ENCODE measurements at regions not wholly inside any gene's neighbourhood (a gene's known extent, or its start where the extent isn't known, plus 50 kb on each side); places are given as distances from the start of the nearest gene placed in this dataset.
A peak's percentile ranks its signal among the peaks of the same experiment; 100 is the strongest.

DNA sequence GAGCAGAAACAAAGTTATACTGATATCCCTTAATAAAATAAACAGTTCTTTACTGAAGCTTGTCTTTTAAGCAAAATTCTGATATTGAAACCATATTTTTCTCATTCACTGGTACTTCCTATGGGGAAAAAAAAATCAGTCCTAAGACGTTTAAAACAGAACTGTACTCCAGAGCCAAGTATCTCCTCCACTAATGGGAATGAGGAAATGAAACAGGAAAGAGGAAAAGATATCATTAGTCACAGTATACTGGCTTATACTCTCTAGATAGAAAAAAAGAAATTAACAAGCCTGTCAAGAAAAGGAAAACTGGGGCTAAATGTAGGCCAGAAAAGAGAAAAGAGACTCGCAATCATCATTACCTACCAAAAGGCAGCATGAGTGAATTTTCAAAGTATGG is 252.7 kb downstream of the CENPC start:
- no peak for DNase-seq (ENCODE audit: unreplicated experiment)
- no peak overlapping the region for H3K4me3 Mint-ChIP-seq (ENCODE audit: unreplicated experiment)
- intact Hi-C loops (cut with micrococcal nuclease): no loop called here
- H3K36me3 Mint-ChIP-seq (ENCODE audit: insufficient read depth, unreplicated experiment): no peaks in the 10 kb centered on the region
- peaks cover 3% of the 10 kb centered on the region for H3K9me3 Mint-ChIP-seq (ENCODE audit: unreplicated experiment)
- POLR2A ChIA-PET: no interaction called here
- H3K27me3 Mint-ChIP-seq (ENCODE audit: insufficient read depth, unreplicated experiment): no peaks in the 10 kb centered on the region
- H3K4me1 Mint-ChIP-seq (ENCODE audit: insufficient read depth, unreplicated experiment): peaks cover 6% of the 10 kb centered on the region
- no peak overlapping the region for H3K27ac Mint-ChIP-seq (ENCODE audit: low read depth, unreplicated experiment)
- no TSS peak for BruUV-seq (replicated peaks)
- TF ChIP-seq, protein P1, sequence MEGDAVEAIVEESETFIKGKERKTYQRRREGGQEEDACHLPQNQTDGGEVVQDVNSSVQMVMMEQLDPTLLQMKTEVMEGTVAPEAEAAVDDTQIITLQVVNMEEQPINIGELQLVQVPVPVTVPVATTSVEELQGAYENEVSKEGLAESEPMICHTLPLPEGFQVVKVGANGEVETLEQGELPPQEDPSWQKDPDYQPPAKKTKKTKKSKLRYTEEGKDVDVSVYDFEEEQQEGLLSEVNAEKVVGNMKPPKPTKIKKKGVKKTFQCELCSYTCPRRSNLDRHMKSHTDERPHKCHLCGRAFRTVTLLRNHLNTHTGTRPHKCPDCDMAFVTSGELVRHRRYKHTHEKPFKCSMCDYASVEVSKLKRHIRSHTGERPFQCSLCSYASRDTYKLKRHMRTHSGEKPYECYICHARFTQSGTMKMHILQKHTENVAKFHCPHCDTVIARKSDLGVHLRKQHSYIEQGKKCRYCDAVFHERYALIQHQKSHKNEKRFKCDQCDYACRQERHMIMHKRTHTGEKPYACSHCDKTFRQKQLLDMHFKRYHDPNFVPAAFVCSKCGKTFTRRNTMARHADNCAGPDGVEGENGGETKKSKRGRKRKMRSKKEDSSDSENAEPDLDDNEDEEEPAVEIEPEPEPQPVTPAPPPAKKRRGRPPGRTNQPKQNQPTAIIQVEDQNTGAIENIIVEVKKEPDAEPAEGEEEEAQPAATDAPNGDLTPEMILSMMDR (IDR thresholded peaks at IDR 0.05; ENCODE audit: unreplicated experiment): no peak
- CTCF ChIA-PET: no interaction called here

DNA sequence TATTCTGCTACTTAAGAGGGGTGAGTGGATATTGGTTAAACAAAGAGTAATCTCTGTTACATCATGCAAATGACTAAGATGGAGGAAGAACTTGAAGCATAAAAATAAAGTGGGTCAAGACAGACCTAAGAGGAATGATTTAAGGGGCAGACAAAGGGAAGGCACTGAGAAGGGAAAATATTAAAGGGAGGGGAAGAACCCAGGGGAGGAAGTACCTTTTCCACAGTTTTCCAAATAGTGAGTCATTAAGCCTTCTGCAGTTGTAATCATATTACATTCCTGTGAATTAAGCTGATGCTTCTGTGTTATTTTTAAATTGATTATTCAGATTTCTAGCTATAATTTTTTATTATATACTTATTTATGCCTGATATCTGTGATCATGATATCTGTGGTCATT is 253.3 kb downstream of the CENPC start:
- Mint-ChIP-seq H3K4me3 (ENCODE audit: unreplicated experiment) (no peak overlapping the region), H3K9me3 (ENCODE audit: unreplicated experiment) (no peaks in the 10 kb centered on the region), H3K4me1 (ENCODE audit: insufficient read depth, unreplicated experiment) (peaks cover 6% of the 10 kb centered on the region), H3K36me3 (ENCODE audit: insufficient read depth, unreplicated experiment) (no peaks in the 10 kb centered on the region), H3K27ac (ENCODE audit: low read depth, unreplicated experiment) (no peak overlapping the region), H3K27me3 (ENCODE audit: insufficient read depth, unreplicated experiment) (no peaks in the 10 kb centered on the region)
- CTCF ChIA-PET: interaction anchor here (1.0 kb wide), 1 partner anchor 36 kb away, joined by 3 read pairs; no protein-coding TSS in a partner anchor
- DNase-seq (ENCODE audit: unreplicated experiment): peak; percentile 5
- no TSS peak for BruUV-seq (replicated peaks)
- POLR2A ChIA-PET: no interaction called here
- intact Hi-C loops (cut with micrococcal nuclease): no loop called here
- TF ChIP-seq, protein P1 (IDR thresholded peaks at IDR 0.05; ENCODE audit: unreplicated experiment): no peak

DNA sequence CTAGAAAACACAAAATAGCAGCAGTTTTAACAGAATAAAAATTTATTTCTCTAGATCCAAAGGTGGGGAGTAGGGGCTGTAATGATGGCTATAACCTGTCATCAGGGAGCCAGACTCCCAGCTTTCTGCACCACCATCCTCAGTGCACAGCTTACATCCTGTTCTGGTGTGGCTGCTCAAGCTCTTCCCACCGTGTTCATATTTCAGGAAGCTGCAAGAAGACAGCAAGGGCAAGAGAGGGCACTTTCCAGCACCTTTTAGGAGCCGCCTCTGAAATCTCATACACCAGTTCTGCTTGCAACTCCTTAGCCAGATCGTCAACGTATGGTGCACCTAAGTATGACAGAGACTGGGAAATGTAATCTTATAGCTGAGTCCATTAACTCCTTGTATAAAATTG is 253.7 kb downstream of the CENPC start:
- intact Hi-C loops (cut with micrococcal nuclease): no loop called here
- H3K4me3 Mint-ChIP-seq (ENCODE audit: unreplicated experiment): no peak overlapping the region
- H3K27ac Mint-ChIP-seq (ENCODE audit: low read depth, unreplicated experiment): no peak overlapping the region
- H3K4me1 Mint-ChIP-seq (ENCODE audit: insufficient read depth, unreplicated experiment): peaks cover 6% of the 10 kb centered on the region
- TF ChIP-seq, protein P1 (IDR thresholded peaks at IDR 0.05; ENCODE audit: unreplicated experiment): no peak
- DNase-seq (ENCODE audit: unreplicated experiment): no peak
- POLR2A ChIA-PET: no interaction called here
- CTCF ChIA-PET: interaction anchor here (0.5 to 1.0 kb wide), 2 partner anchors 36 to 175 kb away, joined by 3 to 4 read pairs; no protein-coding TSS in a partner anchor
- no peaks in the 10 kb centered on the region for H3K27me3 Mint-ChIP-seq (ENCODE audit: insufficient read depth, unreplicated experiment)
- no TSS peak for BruUV-seq (replicated peaks)
- no peaks in the 10 kb centered on the region for H3K9me3 Mint-ChIP-seq (ENCODE audit: unreplicated experiment)
- no peaks in the 10 kb centered on the region for H3K36me3 Mint-ChIP-seq (ENCODE audit: insufficient read depth, unreplicated experiment)

DNA sequence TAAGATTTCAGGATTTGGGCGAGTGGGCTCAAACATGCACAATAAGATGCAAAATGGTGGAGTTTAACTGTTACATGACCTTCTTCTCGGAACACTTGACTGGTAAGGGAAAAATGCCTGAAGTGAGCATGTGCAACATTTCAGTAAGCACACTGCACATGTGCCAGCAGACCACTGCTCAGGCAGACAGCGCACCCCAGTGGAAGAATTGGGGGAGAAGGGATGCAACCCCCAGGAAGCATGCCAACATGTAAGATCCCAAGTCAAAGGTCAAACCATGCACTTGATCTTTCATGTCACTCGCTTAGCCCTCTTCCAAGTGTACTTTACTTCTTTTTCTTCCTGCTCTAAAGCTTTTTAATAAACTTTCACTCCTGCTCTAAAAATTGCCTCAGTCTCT is 256.3 kb downstream of the CENPC start:
- ChIA-PET POLR2A (interaction anchor here (0.6 kb wide), 1 partner anchor 882 kb away, joined by 3 read pairs; no protein-coding TSS in a partner anchor), CTCF (interaction anchor here (0.6 to 1.1 kb wide), 2 partner anchors 51 to 206 kb away, joined by 3 read pairs; no protein-coding TSS in a partner anchor)
- peaks cover 6% of the 10 kb centered on the region for H3K4me1 Mint-ChIP-seq (ENCODE audit: insufficient read depth, unreplicated experiment)
- DNase-seq (ENCODE audit: unreplicated experiment): peak; percentile 51
- intact Hi-C loops (cut with micrococcal nuclease): no loop called here
- no peaks in the 10 kb centered on the region for H3K36me3 Mint-ChIP-seq (ENCODE audit: insufficient read depth, unreplicated experiment)
- H3K27ac Mint-ChIP-seq (ENCODE audit: low read depth, unreplicated experiment): no peak overlapping the region
- H3K4me3 Mint-ChIP-seq (ENCODE audit: unreplicated experiment): no peak overlapping the region
- no TSS peak for BruUV-seq (replicated peaks)
- H3K9me3 Mint-ChIP-seq (ENCODE audit: unreplicated experiment): no peaks in the 10 kb centered on the region
- no peaks in the 10 kb centered on the region for H3K27me3 Mint-ChIP-seq (ENCODE audit: insufficient read depth, unreplicated experiment)
- TF ChIP-seq, protein P1 (IDR thresholded peaks at IDR 0.05; ENCODE audit: unreplicated experiment): peak; percentile 21
